ENCODE measurements at regions not wholly inside any gene's neighbourhood (a gene's known extent, or its start where the extent isn't known, plus 50 kb on each side); places are given as distances from the start of the nearest gene placed in this dataset.

- ATAC-seq = peak; percentile 54
- peaks cover 41% of the 10 kb centered on the region for H3K27me3 Mint-ChIP-seq
- no peaks in the 10 kb centered on the region for H3K9me3 ChIP-seq (ENCODE audit: control insufficient read depth, low read length, poor library complexity, severe bottlenecking)
Observed at GRCh38 chr3:156605686-156606605, 51.0 kb upstream of the SSR3 start.

GRCh38 chr3:156604642-156605144, 49.8 kb upstream of the SSR3 start:
- Mint-ChIP-seq H3K4me1 (peaks cover 11% of the 10 kb centered on the region), H3K36me3 (ENCODE audit: low read depth) (no peaks in the 10 kb centered on the region), H3K27ac (no peak overlapping the region), H3K27me3 (peaks cover 36% of the 10 kb centered on the region), H3K4me3 (no peak overlapping the region)
- ATAC-seq = no peak
- DNase-seq = no peak
- H3K9me3 ChIP-seq (ENCODE audit: control insufficient read depth, low read length, poor library complexity, severe bottlenecking) = no peaks in the 10 kb centered on the region

More at GRCh38 chr3:156605686-156606605, 51.0 kb upstream of the SSR3 start:
- Mint-ChIP-seq H3K4me3 (peak overlapping the region; percentile 83), H3K36me3 (ENCODE audit: low read depth) (no peaks in the 10 kb centered on the region), H3K4me1 (peaks cover 14% of the 10 kb centered on the region), H3K27ac (peak overlapping the region; percentile 71)
- no peak for DNase-seq
